GM19438 (cell line): ENCODE measurements at regions not wholly inside any gene's neighbourhood (a gene's known extent, or its start where the extent isn't known, plus 50 kb on each side); places are given as distances from the start of the nearest gene placed in this dataset.

Experiments used
- ATAC-seq: cut with Tn5 transposase; IDR thresholded peaks from one replicate; pipeline ENCODE4 v1.9.1; 2021; ENCODE audit warnings: low read depth; ENCODE audit not compliant: unreplicated experiment

GRCh38 chr18:25409971-25410370, 58.0 kb upstream of the ZNF521 start:
- no peak for ATAC-seq

DNA sequence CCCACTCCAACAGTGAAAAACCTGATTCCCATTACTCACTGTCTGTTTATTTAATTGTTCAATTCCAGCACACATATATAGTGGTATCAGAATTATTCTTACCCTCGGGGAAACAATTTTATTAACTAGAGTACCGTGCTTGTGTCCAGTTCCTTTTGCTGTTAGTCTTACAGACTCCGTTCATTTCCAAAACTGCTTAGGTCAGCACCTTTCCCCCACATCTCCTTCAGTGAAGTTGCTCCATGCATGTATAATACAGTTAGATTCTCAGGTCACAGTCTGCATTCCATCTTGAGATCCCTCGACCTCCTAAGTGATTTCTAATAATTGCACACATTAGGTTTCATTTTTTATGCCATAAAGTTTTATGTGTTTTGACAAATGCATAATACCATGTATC, 56.3 kb upstream of the ZNF521 start:
- no peak for ATAC-seq
